Ascending aorta (tissue), 2 donors: ENCODE measurements at regions not wholly inside any gene's neighbourhood (a gene's known extent, or its start where the extent isn't known, plus 50 kb on each side); places are given as distances from the start of the nearest gene placed in this dataset.

Experiments
- DNase-seq, 2 donors: peaks; one replicate each; pipeline ENCODE4 v3.0.0-alpha.2; 2019; ENCODE audit warnings: low spot score in 2 of 2
- H3K27ac ChIP-seq, 2 donors: fragments of 200-600 bp; sonication (generic); one replicate each; pipeline ENCODE4 v1.5.1; 2016 to 2017; ENCODE audit warnings: mild to moderate bottlenecking in 1 of 2
- H3K27me3 ChIP-seq: fragments of 200-600 bp; sonication (generic); one replicate; pipeline ENCODE4 v1.5.1; 2017
- H3K36me3 ChIP-seq, 2 donors: fragments of 200-600 bp; sonication (generic); one replicate each; pipeline ENCODE4 v1.5.1; 2016
- H3K4me1 ChIP-seq, 2 donors: fragments of 200-600 bp; sonication (generic); one replicate each; pipeline ENCODE4 v1.5.1; 2016 to 2017; ENCODE audit warnings: mild to moderate bottlenecking in 1 of 2
- H3K4me3 ChIP-seq, 2 donors: fragments of 200-600 bp; sonication (generic); one replicate each; pipeline ENCODE4 v1.5.1; 2016 to 2017; ENCODE audit warnings: mild to moderate bottlenecking in 1 of 2
- H3K9me3 ChIP-seq, 2 donors: fragments of 200-600 bp; sonication (generic); one replicate each; pipeline ENCODE4 v1.5.1; 2016
- CTCF ChIP-seq, 3 experiments: fragments of 200-600 bp in 2 of 3; fragments of 450-650 bp in 1 of 3; sonication (generic) in 2 of 3; IDR thresholded peaks; one replicate each; pipeline ENCODE4 v1.5.1; 2016 to 2019; ENCODE audit warnings: antibody characterized with exemption in 3 of 3, mild to moderate bottlenecking in 1 of 3, moderate library complexity in 1 of 3
- intact Hi-C: fragments of 100-400 bp; cut with DNase I; formaldehyde crosslinking; loops from one replicate; pipeline ENCODE4 v1.15.1; 2023

- intact Hi-C loops: no loop called here
- H3K4me1 ChIP-seq: no peaks in the 10 kb centered on the region
- no peak for TF ChIP-seq CTCF (IDR thresholded peaks at IDR 0.05)
Measured at GRCh38 chr20:51163996-51164600, 141.2 kb upstream of the KCNG1 start.

GRCh38 chr20:51162015-51162414 is 139.1 kb upstream of the KCNG1 start:
- intact Hi-C loops: no loop called here
- Histone ChIP-seq H3K27me3 (no peaks in the 10 kb centered on the region), H3K4me1 (no peaks in the 10 kb centered on the region), H3K4me3 (no peak overlapping the region), H3K36me3 (no peaks in the 10 kb centered on the region), H3K27ac (no peak overlapping the region), H3K9me3 (no peaks in the 10 kb centered on the region)
- TF ChIP-seq CTCF (IDR thresholded peaks at IDR 0.05): no peak
- DNase-seq: no peak

More at GRCh38 chr20:51163996-51164600, 141.2 kb upstream of the KCNG1 start:
- no peaks in the 10 kb centered on the region for H3K27me3 ChIP-seq
- no peaks in the 10 kb centered on the region for H3K9me3 ChIP-seq
- DNase-seq: no peak
- H3K36me3 ChIP-seq: no peaks in the 10 kb centered on the region
- no peak overlapping the region for H3K27ac ChIP-seq
- H3K4me3 ChIP-seq: no peak overlapping the region

GRCh38 chr20:51160821-51161220 is 137.9 kb upstream of the KCNG1 start:
- no peak overlapping the region for H3K4me3 ChIP-seq
- intact Hi-C loops: no loop called here
- TF ChIP-seq CTCF (IDR thresholded peaks at IDR 0.05): no peak
- no peaks in the 10 kb centered on the region for H3K27me3 ChIP-seq
- H3K9me3 ChIP-seq: no peaks in the 10 kb centered on the region
- H3K27ac ChIP-seq: no peak overlapping the region
- DNase-seq: no peak
- H3K4me1 ChIP-seq: no peaks in the 10 kb centered on the region
- no peaks in the 10 kb centered on the region for H3K36me3 ChIP-seq

- H3K27me3 ChIP-seq: no peaks in the 10 kb centered on the region
- no peak overlapping the region for H3K27ac ChIP-seq
- no peaks in the 10 kb centered on the region for H3K36me3 ChIP-seq
- no peaks in the 10 kb centered on the region for H3K9me3 ChIP-seq
- H3K4me3 ChIP-seq: no peak overlapping the region
- no peak for DNase-seq
- intact Hi-C loops: no loop called here
- H3K4me1 ChIP-seq: no peaks in the 10 kb centered on the region
- TF ChIP-seq CTCF (IDR thresholded peaks at IDR 0.05): no peak
Measured at GRCh38 chr20:51159981-51160380, 137.1 kb upstream of the KCNG1 start.

- H3K9me3 ChIP-seq: no peaks in the 10 kb centered on the region
- intact Hi-C loops: no loop called here
- no peak overlapping the region for H3K27ac ChIP-seq
- DNase-seq: no peak
- H3K36me3 ChIP-seq: no peaks in the 10 kb centered on the region
- TF ChIP-seq CTCF (IDR thresholded peaks at IDR 0.05): no peak
- H3K4me1 ChIP-seq: no peaks in the 10 kb centered on the region
- H3K27me3 ChIP-seq: no peaks in the 10 kb centered on the region
- no peak overlapping the region for H3K4me3 ChIP-seq
Measured at GRCh38 chr20:51159303-51159702, 136.4 kb upstream of the KCNG1 start.

- DNase-seq: no peak
- H3K36me3 ChIP-seq: no peaks in the 10 kb centered on the region
- H3K27ac ChIP-seq: no peak overlapping the region
- no peak overlapping the region for H3K4me3 ChIP-seq
- TF ChIP-seq CTCF (IDR thresholded peaks at IDR 0.05): no peak
- no peaks in the 10 kb centered on the region for H3K9me3 ChIP-seq
- no peaks in the 10 kb centered on the region for H3K27me3 ChIP-seq
- no peaks in the 10 kb centered on the region for H3K4me1 ChIP-seq
- intact Hi-C loops: no loop called here
Measured at GRCh38 chr20:51158226-51158625, 135.3 kb upstream of the KCNG1 start.
